HUES64 (cell line): ENCODE measurements at regions not wholly inside any gene's neighbourhood (a gene's known extent, or its start where the extent isn't known, plus 50 kb on each side); places are given as distances from the start of the nearest gene placed in this dataset.
"Not testable (repeated sequence)": the region's sequence is repeated elsewhere in the genome, so short reads cannot be mapped to it uniquely, and the experiment has no call there.

Experiments
- H3K27ac ChIP-seq: 2 replicates; pipeline ENCODE4 v1.7.0; 2013; ENCODE audit warnings: low read depth, low read length, inconsistent platforms
- H3K27me3 ChIP-seq: 2 replicates; pipeline ENCODE4 v1.6.1; 2013; ENCODE audit warnings: mild to moderate bottlenecking, low read length; ENCODE audit not compliant: insufficient read depth
- H3K36me3 ChIP-seq: 2 replicates; pipeline ENCODE4 v1.6.1; 2013; ENCODE audit warnings: mild to moderate bottlenecking, low read length; ENCODE audit not compliant: insufficient read depth
- H3K4me1 ChIP-seq: 2 replicates; pipeline ENCODE4 v1.6.1; 2013; ENCODE audit warnings: mild to moderate bottlenecking, low read length, moderate library complexity; ENCODE audit not compliant: insufficient read depth
- H3K4me3 ChIP-seq: 2 replicates; pipeline ENCODE4 v1.5.1; 2013; ENCODE audit warnings: mild to moderate bottlenecking, low read length, moderate library complexity
- H3K9ac ChIP-seq: 2 replicates; pipeline ENCODE4 v1.6.1; 2013; ENCODE audit warnings: mild to moderate bottlenecking, low read depth, low read length
- H3K9me3 ChIP-seq: 2 replicates; pipeline ENCODE4 v1.6.1; 2013; ENCODE audit warnings: low read depth, low read length; ENCODE audit not compliant: insufficient read depth
- WGBS: fragments of 150-250, 120-280 bp; methylation state at CpG from one replicate; pipeline ENCODE4 v1.1.7; 2013; ENCODE audit warnings: missing lambda C conversion rate; 5-methylcytosine and 5-hydroxymethylcytosine counted together

GRCh38 chr1:230487773-230488428, 61.8 kb upstream of the PGBD5 start:
- no peak overlapping the region for H3K9ac ChIP-seq
- WGBS: 89% methylated on average over 4 of the region's 4 CpGs

GRCh38 chr1:230476622-230477003, 50.5 kb upstream of the PGBD5 start:
- Histone ChIP-seq H3K4me3 (no peak overlapping the region), H3K4me1 (0 out of 2 replicates have a peak, but pooled peaks cover 11% of the 10 kb centered on the region), H3K9me3 (no peaks in the 10 kb centered on the region), H3K9ac (no peak overlapping the region), H3K36me3 (no peaks in the 10 kb centered on the region), H3K27me3 (no peaks in the 10 kb centered on the region), H3K27ac (no peak overlapping the region)
- 84% methylated on average over 14 of the region's 14 CpGs for WGBS

More at GRCh38 chr1:230487773-230488428, 61.8 kb upstream of the PGBD5 start:
- H3K27me3 ChIP-seq: no peaks in the 10 kb centered on the region
- no peaks in the 10 kb centered on the region for H3K36me3 ChIP-seq
- H3K4me3 ChIP-seq: no peak overlapping the region
- H3K27ac ChIP-seq: no peak overlapping the region
- no peaks in the 10 kb centered on the region for H3K9me3 ChIP-seq
- H3K4me1 ChIP-seq: no peaks in the 10 kb centered on the region

- not testable (repeated sequence) for H3K4me3 ChIP-seq, H3K9me3 ChIP-seq, H3K36me3 ChIP-seq, H3K27ac ChIP-seq, H3K9ac ChIP-seq, H3K27me3 ChIP-seq
- 50% methylated on average over 12 of the region's 12 CpGs for WGBS
- 0 out of 2 replicates have a peak, but pooled peaks cover 11% of the 10 kb centered on the region for H3K4me1 ChIP-seq
These were observed 49.9 kb upstream of the PGBD5 start for GRCh38 chr1:230475856-230476621.
